ENCODE measurements at regions not wholly inside any gene's neighbourhood (a gene's known extent, or its start where the extent isn't known, plus 50 kb on each side); places are given as distances from the start of the nearest gene placed in this dataset.

DNA sequence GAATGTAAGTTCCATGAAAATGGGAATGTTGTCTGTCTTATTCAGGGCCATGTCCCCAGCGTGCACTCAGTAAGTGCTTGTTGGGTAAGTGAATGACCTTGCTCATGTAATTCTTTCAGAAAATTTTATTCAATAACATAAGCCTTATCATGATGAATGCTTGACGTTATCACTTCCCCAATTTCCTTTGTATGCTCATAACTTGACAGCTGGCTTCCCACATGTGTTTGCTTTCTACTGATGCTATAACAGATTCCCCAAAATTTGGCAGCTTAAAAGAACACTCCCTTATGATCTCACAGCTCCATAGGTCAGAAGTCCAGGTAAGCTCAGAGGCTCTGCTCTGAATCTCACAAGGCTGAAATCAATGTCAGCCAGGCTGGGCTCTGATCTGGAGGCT lies 155.8 kb upstream of the POU2AF2 start:
- no peak for DNase-seq

- DNase-seq, result no peak
These were observed 156.6 kb upstream of the POU2AF2 start for GRCh38 chr11:111088847-111089355.

DNA sequence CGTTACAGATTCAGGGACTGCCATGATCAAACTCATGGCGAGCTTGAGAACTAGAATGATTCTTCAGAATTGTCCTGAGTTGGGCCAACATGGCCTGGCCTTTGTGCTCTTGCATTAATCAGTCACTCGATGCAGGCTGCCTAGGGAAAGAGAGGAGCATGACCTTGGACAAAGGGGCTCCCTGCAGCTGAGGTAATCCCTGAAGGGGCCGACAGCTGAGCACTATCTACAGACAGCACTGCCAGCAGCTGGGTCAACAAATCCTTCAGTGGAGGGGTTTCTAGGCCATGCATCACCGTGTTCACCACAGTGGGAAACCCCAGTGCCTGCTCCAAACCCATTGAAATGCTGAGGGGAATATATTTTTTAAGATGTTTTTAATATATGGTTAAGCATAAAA lies 159.5 kb upstream of the POU2AF2 start:
- no peak for DNase-seq

DNA sequence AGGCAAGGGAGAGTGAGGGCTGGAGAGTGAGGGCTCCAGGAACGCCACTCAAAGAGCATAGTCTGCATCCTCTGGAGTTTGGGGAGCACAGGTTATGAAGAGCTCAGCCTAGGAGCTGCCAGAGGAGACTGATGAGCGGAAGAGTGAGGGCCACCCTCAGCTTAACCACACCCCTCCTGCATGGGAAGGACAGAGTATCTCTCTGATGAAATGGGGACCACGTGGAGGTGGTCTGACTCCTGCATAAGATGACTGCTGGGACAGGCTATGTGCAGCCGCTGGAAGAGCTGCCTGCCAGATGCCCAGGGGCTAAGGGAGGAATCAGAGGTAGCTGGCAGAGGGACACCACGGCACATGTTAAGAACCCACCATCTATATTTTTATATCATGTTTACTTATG lies 162.9 kb upstream of the POU2AF2 start:
- no peak for DNase-seq

DNA sequence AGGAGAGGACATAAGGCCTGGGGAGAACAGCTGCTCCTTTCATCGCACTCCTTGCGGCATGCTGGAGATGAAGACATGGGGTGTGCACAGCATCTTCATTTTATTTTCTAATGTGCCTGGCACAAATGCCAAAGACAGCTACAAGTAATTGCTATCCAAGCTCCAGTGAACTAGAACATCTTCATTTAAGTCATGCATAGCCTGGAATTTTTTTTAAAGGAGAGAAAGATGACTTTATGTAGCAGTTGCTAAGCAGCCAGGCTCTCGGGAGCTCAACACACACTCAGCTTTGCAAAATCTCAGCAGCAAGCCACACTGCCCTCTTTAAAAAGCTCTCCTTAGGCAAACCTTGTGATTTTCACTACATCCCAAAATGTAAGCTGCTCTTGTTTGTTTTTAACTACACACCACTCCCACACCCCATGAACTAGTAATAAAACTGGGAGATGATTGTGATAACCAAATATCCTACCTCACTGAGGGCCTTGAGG lies 164.5 kb upstream of the POU2AF2 start:
- DNase-seq, result no peak

GRCh38 chr11:111077530-111078322 lies 167.8 kb upstream of the POU2AF2 start:
- DNase-seq, result no peak

GRCh38 chr11:111069066-111069465 lies 176.5 kb upstream of the POU2AF2 start:
- DNase-seq, result no peak

GRCh38 chr11:111067994-111068393 lies 177.5 kb upstream of the POU2AF2 start:
- DNase-seq, result no peak

- DNase-seq, result no peak
These were observed 178.7 kb upstream of the POU2AF2 start for GRCh38 chr11:111066846-111067245.

- no peak for DNase-seq
These were observed 181.6 kb upstream of the POU2AF2 start for GRCh38 chr11:111063726-111064517.

DNA sequence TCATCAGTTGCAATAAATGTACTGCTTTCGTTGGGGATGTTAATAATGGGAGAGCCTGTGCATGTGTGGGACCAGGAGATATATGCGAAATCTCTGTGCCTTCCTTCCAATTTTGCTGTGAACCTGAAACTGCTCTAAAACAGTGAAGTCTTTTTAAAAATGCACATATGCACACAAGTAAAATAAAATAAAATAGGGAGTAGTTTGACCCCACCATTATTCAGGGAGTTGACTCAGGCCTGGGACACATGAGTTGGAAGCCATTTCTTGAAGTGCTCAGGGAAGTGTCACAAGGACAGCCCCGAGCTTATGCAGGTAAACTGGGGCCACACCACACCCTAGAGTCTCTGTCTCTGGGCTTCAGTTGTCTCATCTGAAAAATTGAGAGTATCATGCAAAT lies 183.1 kb upstream of the POU2AF2 start:
- DNase-seq, result no peak

GRCh38 chr11:111059726-111060125 lies 185.8 kb upstream of the POU2AF2 start:
- no peak for DNase-seq

DNA sequence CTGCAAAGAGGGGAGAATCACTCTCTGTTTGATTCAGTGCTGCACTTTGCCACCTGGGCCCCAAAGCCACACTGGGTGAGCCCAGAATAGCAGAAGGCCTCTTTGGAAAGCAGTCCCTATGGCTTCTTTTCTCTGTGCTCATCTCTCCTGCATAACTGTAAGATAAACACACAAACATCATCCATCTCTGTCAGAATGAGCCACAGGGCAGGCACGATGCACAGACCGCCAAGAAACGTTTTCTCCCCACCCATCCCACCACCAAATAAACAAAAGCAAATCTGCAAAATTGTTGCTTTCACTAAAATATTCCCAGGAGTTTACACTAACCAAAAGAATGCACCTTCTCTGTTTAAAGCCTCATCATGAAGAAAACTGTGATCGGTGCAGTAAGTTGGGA lies 196.4 kb upstream of the POU2AF2 start:
- DNase-seq, result no peak

GRCh38 chr11:111047374-111047773 lies 198.2 kb upstream of the POU2AF2 start:
- no peak for DNase-seq

- no peak for DNase-seq
These were observed 199.2 kb upstream of the POU2AF2 start for GRCh38 chr11:111046291-111046690.

DNA sequence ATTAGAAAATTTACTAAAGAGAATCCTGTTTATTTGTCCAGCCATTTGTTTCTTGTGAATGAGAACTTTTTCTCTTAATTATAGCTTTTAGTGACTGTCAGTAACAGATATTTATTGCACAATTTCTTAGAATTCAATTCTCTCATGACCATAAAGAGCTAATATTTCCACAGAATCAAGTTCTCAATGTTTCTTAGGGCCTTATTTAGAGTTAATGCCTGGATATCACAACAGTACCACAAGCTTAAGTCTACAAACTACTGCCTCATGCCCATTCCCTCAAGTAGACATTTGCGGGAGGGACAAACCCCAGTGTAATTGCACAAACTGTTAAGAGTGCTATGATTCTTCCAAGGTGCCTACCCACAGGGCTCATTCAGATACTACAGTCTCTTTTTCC lies 199.7 kb upstream of the POU2AF2 start:
- DNase-seq, result no peak

DNA sequence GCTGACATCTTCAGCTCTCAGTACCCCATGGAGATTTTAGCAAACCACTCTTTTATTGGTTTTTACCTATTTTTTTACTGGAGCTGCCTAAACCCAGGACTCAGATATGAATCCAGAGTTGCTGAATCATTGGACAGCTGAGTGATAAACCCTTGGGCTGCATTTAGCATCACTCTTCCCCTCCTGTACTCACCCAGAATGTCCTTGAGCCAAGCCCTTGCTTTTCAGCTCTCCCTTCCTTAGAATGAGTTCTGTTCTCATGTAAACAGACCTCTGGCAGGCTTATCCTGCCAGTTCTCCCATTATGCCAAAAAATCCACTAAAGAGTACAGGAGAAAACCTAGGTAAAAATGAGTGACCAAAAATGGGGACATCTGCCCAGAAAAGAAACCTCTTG lies 200.1 kb upstream of the POU2AF2 start:
- DNase-seq, result no peak

- DNase-seq, result no peak
These were observed 200.6 kb upstream of the POU2AF2 start for GRCh38 chr11:111044751-111045406.

GRCh38 chr11:111039982-111040381 lies 205.5 kb upstream of the POU2AF2 start:
- DNase-seq, result no peak

- no peak for DNase-seq
These were observed 209.8 kb upstream of the POU2AF2 start for GRCh38 chr11:111035746-111036145.

DNA sequence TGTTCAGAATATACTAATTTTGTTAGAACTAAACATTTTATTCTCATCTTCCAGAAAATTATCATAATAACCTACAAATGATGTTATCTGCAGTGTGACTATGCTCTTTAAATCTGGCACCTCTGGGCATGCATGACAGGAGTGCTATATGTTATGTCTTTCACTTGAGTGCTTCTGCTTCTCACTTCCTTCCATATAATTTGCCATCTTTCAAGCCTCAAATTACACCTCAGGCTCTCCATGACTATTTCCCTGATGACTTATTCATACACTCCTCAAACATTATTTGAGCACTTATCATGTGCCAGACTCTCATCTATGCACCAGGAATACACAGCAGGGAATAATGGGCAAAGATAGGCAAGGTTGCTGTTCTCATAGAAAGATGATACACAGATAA lies 219.3 kb upstream of the POU2AF2 start:
- DNase-seq, result no peak

DNA sequence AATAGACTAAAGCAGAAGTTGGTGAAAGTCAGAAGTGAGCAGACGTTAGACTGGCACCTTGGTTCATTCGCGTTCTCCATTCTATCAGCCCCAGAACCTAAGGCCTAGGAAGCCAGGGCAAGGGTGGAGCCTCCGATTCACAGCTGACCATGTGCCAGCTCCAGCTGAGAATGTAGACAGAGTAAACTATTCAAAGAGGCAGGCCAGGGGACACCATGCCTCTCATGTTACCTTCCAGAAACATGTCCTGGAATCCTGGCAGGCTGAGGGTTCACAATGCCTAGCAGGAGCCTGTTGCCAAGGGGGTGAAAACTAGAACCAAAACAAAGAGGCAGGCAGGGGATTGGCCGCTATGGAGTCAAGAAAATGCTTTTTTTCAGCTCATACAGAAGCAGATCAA lies 224.4 kb upstream of the POU2AF2 start:
- DNase-seq, result no peak

DNA sequence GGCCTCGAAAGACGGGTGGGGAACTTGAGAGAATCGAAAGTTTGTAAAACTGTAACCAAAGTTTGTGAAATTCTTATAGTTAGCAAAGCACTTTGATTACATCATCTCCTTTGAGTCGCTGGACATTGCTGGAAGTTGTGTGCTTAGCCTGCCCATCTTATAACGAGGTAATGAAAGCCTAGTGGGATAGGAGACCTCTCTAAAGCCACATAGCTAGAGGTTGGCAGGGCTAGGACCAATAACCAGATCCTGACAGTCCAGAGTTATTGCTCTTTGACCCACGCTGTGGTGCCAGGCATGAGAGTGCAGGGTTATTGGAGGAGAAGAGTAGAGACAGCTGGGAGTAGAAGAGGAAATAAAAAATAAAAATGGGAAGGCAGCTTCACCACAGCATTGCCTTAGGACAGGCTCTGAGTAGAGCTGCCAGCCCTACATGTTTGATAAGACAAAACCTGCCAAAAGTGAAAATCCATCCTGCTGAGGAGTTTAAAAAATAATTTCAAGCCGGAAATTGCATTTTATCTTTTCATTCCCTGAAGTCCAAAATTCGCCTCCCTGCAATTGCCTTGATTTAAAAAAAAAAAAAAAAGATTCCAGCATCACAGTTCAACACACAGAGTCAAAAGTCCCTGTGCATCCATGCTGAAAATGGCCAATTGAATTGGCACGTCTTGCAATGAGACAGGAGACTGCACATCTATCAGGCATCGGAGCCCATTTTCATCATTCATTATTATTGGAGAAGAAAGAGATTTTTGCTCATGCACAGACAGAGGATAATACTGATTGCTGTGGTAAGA lies 225.5 kb upstream of the POU2AF2 start:
- DNase-seq, result no peak

All from CD4-positive, alpha-beta T cell treated with Interleukin-12 subunit alpha and Interleukin-12 subunit beta, for 1 hour (primary cell).